DOHH2 (cell line): ENCODE measurements at regions not wholly inside any gene's neighbourhood (a gene's known extent, or its start where the extent isn't known, plus 50 kb on each side); places are given as distances from the start of the nearest gene placed in this dataset.

ENCODE experiments used
- H3F3A ChIP-seq: fragments of 200-600 bp; sonication (generic), shearing (Covaris generic); 2 replicates; pipeline ENCODE4 v1.6.0; 2016; ENCODE audit warnings: antibody characterized with exemption, mild to moderate bottlenecking; ENCODE audit not compliant: control insufficient read depth, insufficient read depth
- H3K27ac ChIP-seq: fragments of 200-600 bp; sonication (generic); 2 replicates; pipeline ENCODE4 v1.5.1; 2014; ENCODE audit warnings: low read depth, mild to moderate bottlenecking, low read length, moderate library complexity
- H3K27me3 ChIP-seq: fragments of 200-600 bp; sonication (generic); 2 replicates; pipeline ENCODE4 v1.6.1; 2014; ENCODE audit warnings: mild to moderate bottlenecking, low read length, mixed read lengths; ENCODE audit not compliant: control insufficient read depth
- H3K36me3 ChIP-seq: fragments of 200-600 bp; sonication (generic); 2 replicates; pipeline ENCODE4 v1.6.1; 2014; ENCODE audit warnings: mild to moderate bottlenecking, low read length, moderate library complexity, mixed read lengths; ENCODE audit not compliant: control insufficient read depth
- H3K4me1 ChIP-seq: fragments of 200-600 bp; sonication (generic); 2 replicates; pipeline ENCODE4 v1.6.1; 2014; ENCODE audit warnings: mild to moderate bottlenecking, low read length, mixed read lengths; ENCODE audit not compliant: control insufficient read depth
- H3K4me2 ChIP-seq: fragments of 200-600 bp; sonication (generic); 2 replicates; pipeline ENCODE4 v1.6.0; 2014; ENCODE audit warnings: mild to moderate bottlenecking, low read length, moderate library complexity
- H3K4me3 ChIP-seq: fragments of 200-600 bp; sonication (generic); 2 replicates; pipeline ENCODE4 v1.5.1; 2014; ENCODE audit warnings: mild to moderate bottlenecking, low read length, mixed read lengths
- H3K79me2 ChIP-seq: fragments of 200-600 bp; sonication (generic); 2 replicates; pipeline ENCODE4 v1.6.1; 2014; ENCODE audit warnings: mild to moderate bottlenecking, low read length, mixed read lengths; ENCODE audit not compliant: control insufficient read depth
- H3K9me2 ChIP-seq: fragments of 200-600 bp; sonication (generic); replicated peaks from 2 replicates; pipeline ENCODE4 v1.6.1; 2014; ENCODE audit warnings: mild to moderate bottlenecking, low read length, mixed read lengths; ENCODE audit not compliant: control insufficient read depth
- H3K9me3 ChIP-seq: fragments of 200-600 bp; sonication (generic); 2 replicates; pipeline ENCODE4 v1.6.1; 2014; ENCODE audit warnings: antibody characterized with exemption, low read length, mixed read lengths; ENCODE audit not compliant: control insufficient read depth, insufficient read depth
- H4K20me1 ChIP-seq: fragments of 200-600 bp; sonication (generic); 2 replicates; pipeline ENCODE4 v1.6.0; 2014; ENCODE audit warnings: low read depth, mild to moderate bottlenecking, antibody characterized with exemption, low read length, moderate library complexity; ENCODE audit not compliant: control insufficient read depth, insufficient read depth
- CTCF ChIP-seq: fragments of 200-600 bp; sonication (generic); IDR thresholded peaks from one replicate; pipeline ENCODE4 v1.5.1; 2014; ENCODE audit warnings: antibody characterized with exemption, mild to moderate bottlenecking, low read depth, low read length; ENCODE audit not compliant: poor library complexity, severe bottlenecking
- EZH2phosphoT487 ChIP-seq: fragments of 200-600 bp; sonication (generic); IDR thresholded peaks from 2 replicates; pipeline ENCODE4 v1.6.1; 2017; ENCODE audit warnings: borderline replicate concordance, mild to moderate bottlenecking, antibody characterized with exemption, low read length, moderate library complexity, mixed read lengths

- Histone ChIP-seq H3K79me2 (no peaks in the 10 kb centered on the region), H3K4me2 (peak overlapping the region; percentile 39), H3K27me3 (no peaks in the 10 kb centered on the region), H3K4me3 (no peak overlapping the region), H4K20me1 (no peaks in the 10 kb centered on the region), H3K9me3 (0 out of 2 replicates have a peak, but pooled peaks cover 4% of the 10 kb centered on the region), H3K4me1 (peaks cover 7% of the 10 kb centered on the region), H3F3A (no peaks in the 10 kb centered on the region), H3K27ac (no peak overlapping the region), H3K36me3 (no peaks in the 10 kb centered on the region), H3K9me2 (no peaks in the 10 kb centered on the region)
- TF ChIP-seq CTCF (no peak), EZH2phosphoT487 (no peak)
Observed at GRCh38 chr14:89013698-89014568, 189.5 kb downstream of the TTC8 start.

GRCh38 chr14:89014569-89014850, 190.1 kb downstream of the TTC8 start:
- no peaks in the 10 kb centered on the region for H4K20me1 ChIP-seq
- TF ChIP-seq CTCF, result no peak
- TF ChIP-seq EZH2phosphoT487, result no peak
- H3K4me3 ChIP-seq, result no peak overlapping the region
- no peaks in the 10 kb centered on the region for H3F3A ChIP-seq
- H3K27me3 ChIP-seq, result peaks cover under 1% of the 10 kb centered on the region; the same call in 1 of the 2 replicates
- H3K4me2 ChIP-seq, result peak overlapping the region; percentile 39
- 0 out of 2 replicates have a peak, but pooled peaks cover 4% of the 10 kb centered on the region for H3K9me3 ChIP-seq
- H3K9me2 ChIP-seq, result no peaks in the 10 kb centered on the region
- no peak overlapping the region for H3K27ac ChIP-seq
- H3K36me3 ChIP-seq, result no peaks in the 10 kb centered on the region
- H3K4me1 ChIP-seq, result peaks cover 7% of the 10 kb centered on the region
- H3K79me2 ChIP-seq, result no peaks in the 10 kb centered on the region

GRCh38 chr14:89015016-89015415, 190.6 kb downstream of the TTC8 start:
- H3K27ac ChIP-seq, result no peak overlapping the region
- no peaks in the 10 kb centered on the region for H3K9me2 ChIP-seq
- H3K27me3 ChIP-seq, result peaks cover 2% of the 10 kb centered on the region; the same call in 1 of the 2 replicates
- peaks cover 7% of the 10 kb centered on the region for H3K4me1 ChIP-seq
- no peak overlapping the region for H3K4me3 ChIP-seq
- no peaks in the 10 kb centered on the region for H3K79me2 ChIP-seq
- no peaks in the 10 kb centered on the region for H3K36me3 ChIP-seq
- H3F3A ChIP-seq, result no peaks in the 10 kb centered on the region
- H3K4me2 ChIP-seq, result no peak overlapping the region
- H4K20me1 ChIP-seq, result no peaks in the 10 kb centered on the region
- 0 out of 2 replicates have a peak, but pooled peaks cover 4% of the 10 kb centered on the region for H3K9me3 ChIP-seq
- TF ChIP-seq CTCF, result no peak
- TF ChIP-seq EZH2phosphoT487, result no peak
